ENCODE measurements at regions not wholly inside any gene's neighbourhood (a gene's known extent, or its start where the extent isn't known, plus 50 kb on each side); places are given as distances from the start of the nearest gene placed in this dataset.

GRCh38 chr3:168575750-168576149, 480.0 kb upstream of the GOLIM4 start:
- TF ChIP-seq, protein P1, sequence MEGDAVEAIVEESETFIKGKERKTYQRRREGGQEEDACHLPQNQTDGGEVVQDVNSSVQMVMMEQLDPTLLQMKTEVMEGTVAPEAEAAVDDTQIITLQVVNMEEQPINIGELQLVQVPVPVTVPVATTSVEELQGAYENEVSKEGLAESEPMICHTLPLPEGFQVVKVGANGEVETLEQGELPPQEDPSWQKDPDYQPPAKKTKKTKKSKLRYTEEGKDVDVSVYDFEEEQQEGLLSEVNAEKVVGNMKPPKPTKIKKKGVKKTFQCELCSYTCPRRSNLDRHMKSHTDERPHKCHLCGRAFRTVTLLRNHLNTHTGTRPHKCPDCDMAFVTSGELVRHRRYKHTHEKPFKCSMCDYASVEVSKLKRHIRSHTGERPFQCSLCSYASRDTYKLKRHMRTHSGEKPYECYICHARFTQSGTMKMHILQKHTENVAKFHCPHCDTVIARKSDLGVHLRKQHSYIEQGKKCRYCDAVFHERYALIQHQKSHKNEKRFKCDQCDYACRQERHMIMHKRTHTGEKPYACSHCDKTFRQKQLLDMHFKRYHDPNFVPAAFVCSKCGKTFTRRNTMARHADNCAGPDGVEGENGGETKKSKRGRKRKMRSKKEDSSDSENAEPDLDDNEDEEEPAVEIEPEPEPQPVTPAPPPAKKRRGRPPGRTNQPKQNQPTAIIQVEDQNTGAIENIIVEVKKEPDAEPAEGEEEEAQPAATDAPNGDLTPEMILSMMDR (conservative IDR thresholded peaks at IDR 0.05; ENCODE audit: low read length), result no peak
- H3K4me3 ChIP-seq (ENCODE audit: low read length), result no peak overlapping the region
- no peak for DNase-seq (ENCODE audit: low read depth)

DNA sequence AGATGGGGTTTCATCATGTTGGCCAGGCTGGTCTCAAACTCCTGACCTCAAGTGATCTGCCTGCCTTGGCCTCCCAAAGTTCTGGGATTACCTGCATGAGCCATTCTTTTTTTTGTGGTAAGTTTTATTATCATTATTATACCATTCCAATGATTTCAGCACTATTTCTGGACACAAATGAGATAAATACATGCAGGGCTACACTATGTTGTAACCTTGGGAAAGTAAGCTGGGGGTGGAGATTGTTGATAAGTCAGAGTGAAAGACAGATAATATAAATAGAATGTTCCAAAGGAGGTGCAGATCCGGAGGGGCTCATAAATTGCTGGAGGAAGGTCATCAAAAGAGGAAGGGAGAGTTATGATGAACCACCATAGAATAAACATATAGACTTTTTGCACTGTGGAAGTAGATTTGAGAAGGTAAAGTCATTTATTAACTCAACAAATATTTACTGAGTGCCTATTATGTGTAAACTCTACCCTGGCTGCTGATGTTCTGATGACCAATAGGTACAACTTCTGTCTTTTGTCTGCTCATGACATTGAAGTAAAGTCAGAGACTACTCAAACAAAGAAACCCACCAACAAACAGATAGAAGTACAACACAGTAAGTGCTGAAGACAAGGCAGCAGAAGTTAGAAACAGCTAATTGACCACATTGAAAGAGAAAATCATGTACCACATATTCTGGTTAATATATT, 478.9 kb upstream of the GOLIM4 start:
- H3K4me3 ChIP-seq (ENCODE audit: low read length), result no peak overlapping the region
- DNase-seq (ENCODE audit: low read depth), result no peak
- TF ChIP-seq, protein P1 (conservative IDR thresholded peaks at IDR 0.05; ENCODE audit: low read length), result no peak

GRCh38 chr3:168570404-168571155, 474.9 kb upstream of the GOLIM4 start:
- TF ChIP-seq, protein P1 (conservative IDR thresholded peaks at IDR 0.05; ENCODE audit: low read length), result no peak
- no peak overlapping the region for H3K4me3 ChIP-seq (ENCODE audit: low read length)
- DNase-seq (ENCODE audit: low read depth), result no peak

GRCh38 chr3:168558728-168559411, 463.1 kb upstream of the GOLIM4 start:
- TF ChIP-seq, protein P1 (conservative IDR thresholded peaks at IDR 0.05; ENCODE audit: low read length), result no peak
- no peak for DNase-seq (ENCODE audit: low read depth)
- no peak overlapping the region for H3K4me3 ChIP-seq (ENCODE audit: low read length)

GRCh38 chr3:168552251-168552650, 456.5 kb upstream of the GOLIM4 start:
- no peak for DNase-seq (ENCODE audit: low read depth)
- TF ChIP-seq, protein P1 (conservative IDR thresholded peaks at IDR 0.05; ENCODE audit: low read length), result no peak
- H3K4me3 ChIP-seq (ENCODE audit: low read length), result no peak overlapping the region

GRCh38 chr3:168548719-168549118, 453.0 kb upstream of the GOLIM4 start:
- H3K4me3 ChIP-seq (ENCODE audit: low read length), result no peak overlapping the region
- TF ChIP-seq, protein P1 (conservative IDR thresholded peaks at IDR 0.05; ENCODE audit: low read length), result no peak
- DNase-seq (ENCODE audit: low read depth), result no peak
